Neural cell (in vitro differentiated cells): ENCODE measurements at regions not wholly inside any gene's neighbourhood (a gene's known extent, or its start where the extent isn't known, plus 50 kb on each side); places are given as distances from the start of the nearest gene placed in this dataset.

Source experiments
- H2AFZ ChIP-seq: fragments of 200-600, 300-800 bp; sonication (generic), shearing (Covaris generic); 2 replicates; pipeline ENCODE4 v1.6.0; 2014; ENCODE audit warnings: low read depth, mild to moderate bottlenecking, antibody characterized with exemption, low read length, moderate library complexity
- H3F3A ChIP-seq: fragments of 200-600 bp; shearing (Covaris generic); 2 replicates; pipeline ENCODE4 v1.6.1; 2016; ENCODE audit warnings: mild to moderate bottlenecking, moderate library complexity, mixed read lengths, antibody characterized with exemption, low read length; ENCODE audit not compliant: insufficient read depth, poor library complexity, severe bottlenecking
- H3K27ac ChIP-seq: fragments of 200-600, 300-800 bp; sonication (generic), shearing (Covaris generic); 2 replicates; pipeline ENCODE4 v1.5.1; 2014; ENCODE audit warnings: mild to moderate bottlenecking, low read length, moderate library complexity
- H3K27me3 ChIP-seq: fragments of 300-800, 200-600 bp; sonication (generic), shearing (Covaris generic); 2 replicates; pipeline ENCODE4 v1.6.0; 2014; ENCODE audit warnings: mild to moderate bottlenecking, low read depth, low read length, moderate library complexity; ENCODE audit not compliant: insufficient read depth
- H3K36me3 ChIP-seq: fragments of 300-800, 200-600 bp; sonication (generic), shearing (Covaris generic); 2 replicates; pipeline ENCODE4 v1.5.1; 2014; ENCODE audit warnings: mild to moderate bottlenecking, antibody characterized with exemption, low read length, moderate library complexity; ENCODE audit not compliant: insufficient read depth
- H3K4me2 ChIP-seq: fragments of 300-800, 200-600 bp; sonication (generic), shearing (Covaris generic); 2 replicates; pipeline ENCODE4 v1.6.0; 2014; ENCODE audit warnings: mild to moderate bottlenecking, low read length
- H3K4me3 ChIP-seq: fragments of 300-800, 200-600 bp; sonication (generic), shearing (Covaris generic); 2 replicates; pipeline ENCODE4 v1.5.1; 2014; ENCODE audit warnings: mild to moderate bottlenecking, low read length, moderate library complexity
- H3K79me2 ChIP-seq: fragments of 200-600 bp; shearing (Covaris generic); replicated peaks from 2 replicates; pipeline ENCODE4 v1.6.0; 2014; ENCODE audit warnings: mild to moderate bottlenecking, low read length, moderate library complexity; ENCODE audit not compliant: insufficient read depth
- H3K9ac ChIP-seq: fragments of 300-800, 200-600 bp; sonication (generic), shearing (Covaris generic); 2 replicates; pipeline ENCODE4 v1.6.1; 2016; ENCODE audit warnings: mild to moderate bottlenecking, low read length, mixed read lengths
- H3K9me2 ChIP-seq: fragments of 200-600 bp; shearing (Covaris generic); 2 replicates; pipeline ENCODE4 v1.6.1; 2016; ENCODE audit warnings: mild to moderate bottlenecking, low read length, mixed read lengths; ENCODE audit not compliant: insufficient read depth
- H3K9me3 ChIP-seq: fragments of 200-600, 300-800 bp; sonication (generic), shearing (Covaris generic); 2 replicates; pipeline ENCODE4 v1.6.1; 2016; ENCODE audit warnings: mild to moderate bottlenecking, mixed run types, low read length, moderate library complexity, mixed read lengths
- H4K20me1 ChIP-seq: fragments of 200-600 bp; shearing (Covaris generic); 2 replicates; pipeline ENCODE4 v1.6.1; 2016; ENCODE audit warnings: mild to moderate bottlenecking, mixed run types; ENCODE audit not compliant: insufficient read depth
- EP300 ChIP-seq: fragments of 450-650 bp; conservative IDR thresholded peaks from 2 replicates; pipeline ENCODE4 v1.6.1; 2014; ENCODE audit warnings: antibody characterized with exemption, mild to moderate bottlenecking, moderate library complexity; ENCODE audit not compliant: poor library complexity, severe bottlenecking
- EZH2 ChIP-seq: fragments of 200-600, 300-800 bp; shearing (Covaris generic), sonication (generic); IDR thresholded peaks from 2 replicates; pipeline ENCODE4 v1.6.1; 2014; ENCODE audit warnings: antibody characterized with exemption, low read length, borderline replicate concordance, mild to moderate bottlenecking; ENCODE audit not compliant: insufficient read depth, poor library complexity, severe bottlenecking
- MXI1 ChIP-seq: fragments of 450-650 bp; conservative IDR thresholded peaks from 2 replicates; pipeline ENCODE4 v1.6.1; 2014; ENCODE audit warnings: antibody characterized with exemption, mild to moderate bottlenecking; ENCODE audit not compliant: poor library complexity, severe bottlenecking
- POLR2AphosphoS5 ChIP-seq: IDR thresholded peaks from 2 replicates; pipeline ENCODE4 v1.6.1; 2012
- RAD21 ChIP-seq: fragments of 450-650 bp; conservative IDR thresholded peaks from 2 replicates; pipeline ENCODE4 v1.6.1; 2014; ENCODE audit warnings: antibody characterized with exemption, mild to moderate bottlenecking, moderate library complexity
- SMC3 ChIP-seq: fragments of 450-650 bp; conservative IDR thresholded peaks from 2 replicates; pipeline ENCODE4 v1.6.1; 2014; ENCODE audit warnings: antibody characterized with exemption, mild to moderate bottlenecking, moderate library complexity; ENCODE audit not compliant: poor library complexity
- TAF1 ChIP-seq: IDR thresholded peaks from 2 replicates; pipeline ENCODE4 v1.6.1; 2012; ENCODE audit warnings: low read depth
- TF ChIP-seq, protein P1 (sequence below): IDR thresholded peaks from 2 replicates; pipeline ENCODE4 v1.6.1; 2012; ENCODE audit warnings: borderline replicate concordance
- TF ChIP-seq, protein P2 (sequence below): fragments of 450-650 bp; IDR thresholded peaks from 2 replicates; pipeline ENCODE4 v1.5.1; 2014; ENCODE audit warnings: antibody characterized with exemption, mild to moderate bottlenecking, moderate library complexity; ENCODE audit not compliant: poor library complexity, severe bottlenecking

DNA sequence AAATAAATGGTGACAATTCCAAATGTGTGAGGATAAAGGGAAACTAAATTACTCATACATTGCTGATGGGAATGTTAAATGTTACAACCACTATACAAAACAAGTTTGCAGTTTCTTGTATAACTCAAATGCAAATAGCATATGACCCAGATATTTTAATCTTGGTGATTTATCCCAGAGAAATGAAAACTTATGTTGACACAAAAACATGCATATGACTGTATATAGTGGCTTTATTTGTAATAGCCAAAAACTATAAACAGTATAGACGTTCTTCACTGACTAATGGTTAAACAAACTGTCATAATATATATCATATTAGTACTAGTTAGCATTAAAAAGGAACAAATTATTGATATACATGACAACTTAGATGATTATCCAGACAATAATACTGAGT is 619.2 kb downstream of the PDHA2 start:
- Histone ChIP-seq H4K20me1 (no peaks in the 10 kb centered on the region), H3K79me2 (no peaks in the 10 kb centered on the region), H3K4me3 (no peak overlapping the region), H3K27me3 (no peaks in the 10 kb centered on the region), H3K27ac (no peak overlapping the region), H3K36me3 (no peaks in the 10 kb centered on the region), H3K9me2 (no peaks in the 10 kb centered on the region), H3K4me2 (no peak overlapping the region), H3F3A (no peaks in the 10 kb centered on the region), H2AFZ (no peak overlapping the region), H3K9ac (no peak overlapping the region), H3K9me3 (no peaks in the 10 kb centered on the region)
- TF ChIP-seq RAD21 (no peak), EZH2 (no peak), MXI1 (no peak), POLR2AphosphoS5 (no peak)
- TF ChIP-seq, protein P1, sequence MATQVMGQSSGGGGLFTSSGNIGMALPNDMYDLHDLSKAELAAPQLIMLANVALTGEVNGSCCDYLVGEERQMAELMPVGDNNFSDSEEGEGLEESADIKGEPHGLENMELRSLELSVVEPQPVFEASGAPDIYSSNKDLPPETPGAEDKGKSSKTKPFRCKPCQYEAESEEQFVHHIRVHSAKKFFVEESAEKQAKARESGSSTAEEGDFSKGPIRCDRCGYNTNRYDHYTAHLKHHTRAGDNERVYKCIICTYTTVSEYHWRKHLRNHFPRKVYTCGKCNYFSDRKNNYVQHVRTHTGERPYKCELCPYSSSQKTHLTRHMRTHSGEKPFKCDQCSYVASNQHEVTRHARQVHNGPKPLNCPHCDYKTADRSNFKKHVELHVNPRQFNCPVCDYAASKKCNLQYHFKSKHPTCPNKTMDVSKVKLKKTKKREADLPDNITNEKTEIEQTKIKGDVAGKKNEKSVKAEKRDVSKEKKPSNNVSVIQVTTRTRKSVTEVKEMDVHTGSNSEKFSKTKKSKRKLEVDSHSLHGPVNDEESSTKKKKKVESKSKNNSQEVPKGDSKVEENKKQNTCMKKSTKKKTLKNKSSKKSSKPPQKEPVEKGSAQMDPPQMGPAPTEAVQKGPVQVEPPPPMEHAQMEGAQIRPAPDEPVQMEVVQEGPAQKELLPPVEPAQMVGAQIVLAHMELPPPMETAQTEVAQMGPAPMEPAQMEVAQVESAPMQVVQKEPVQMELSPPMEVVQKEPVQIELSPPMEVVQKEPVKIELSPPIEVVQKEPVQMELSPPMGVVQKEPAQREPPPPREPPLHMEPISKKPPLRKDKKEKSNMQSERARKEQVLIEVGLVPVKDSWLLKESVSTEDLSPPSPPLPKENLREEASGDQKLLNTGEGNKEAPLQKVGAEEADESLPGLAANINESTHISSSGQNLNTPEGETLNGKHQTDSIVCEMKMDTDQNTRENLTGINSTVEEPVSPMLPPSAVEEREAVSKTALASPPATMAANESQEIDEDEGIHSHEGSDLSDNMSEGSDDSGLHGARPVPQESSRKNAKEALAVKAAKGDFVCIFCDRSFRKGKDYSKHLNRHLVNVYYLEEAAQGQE = no peak

DNA sequence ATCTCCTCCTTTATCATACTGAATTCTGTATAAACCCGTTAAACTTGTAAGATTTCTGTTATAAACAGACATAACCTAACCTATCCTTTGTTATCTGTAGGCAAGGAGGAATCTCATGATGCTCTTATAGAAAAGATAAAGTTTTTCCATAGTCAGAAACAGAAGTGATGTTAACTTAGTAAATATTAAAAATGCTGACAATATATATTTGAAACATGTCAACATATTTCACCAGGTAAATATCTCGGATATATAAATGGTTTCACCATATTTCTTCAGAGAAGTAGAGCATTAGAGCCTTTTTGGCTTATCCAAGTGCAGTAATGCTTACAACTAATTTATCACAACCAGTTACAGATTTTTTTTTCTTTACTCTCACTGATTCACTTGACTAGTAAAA is 625.9 kb downstream of the PDHA2 start:
- H3K36me3 ChIP-seq = no peaks in the 10 kb centered on the region
- no peak overlapping the region for H3K4me2 ChIP-seq
- H3K9me2 ChIP-seq = no peaks in the 10 kb centered on the region
- no peaks in the 10 kb centered on the region for H3K27me3 ChIP-seq
- TF ChIP-seq SMC3 (no peak), EZH2 (no peak), MXI1 (no peak), RAD21 (no peak), EP300 (no peak), TAF1 (no peak), POLR2AphosphoS5 (no peak)
- TF ChIP-seq, protein P2, sequence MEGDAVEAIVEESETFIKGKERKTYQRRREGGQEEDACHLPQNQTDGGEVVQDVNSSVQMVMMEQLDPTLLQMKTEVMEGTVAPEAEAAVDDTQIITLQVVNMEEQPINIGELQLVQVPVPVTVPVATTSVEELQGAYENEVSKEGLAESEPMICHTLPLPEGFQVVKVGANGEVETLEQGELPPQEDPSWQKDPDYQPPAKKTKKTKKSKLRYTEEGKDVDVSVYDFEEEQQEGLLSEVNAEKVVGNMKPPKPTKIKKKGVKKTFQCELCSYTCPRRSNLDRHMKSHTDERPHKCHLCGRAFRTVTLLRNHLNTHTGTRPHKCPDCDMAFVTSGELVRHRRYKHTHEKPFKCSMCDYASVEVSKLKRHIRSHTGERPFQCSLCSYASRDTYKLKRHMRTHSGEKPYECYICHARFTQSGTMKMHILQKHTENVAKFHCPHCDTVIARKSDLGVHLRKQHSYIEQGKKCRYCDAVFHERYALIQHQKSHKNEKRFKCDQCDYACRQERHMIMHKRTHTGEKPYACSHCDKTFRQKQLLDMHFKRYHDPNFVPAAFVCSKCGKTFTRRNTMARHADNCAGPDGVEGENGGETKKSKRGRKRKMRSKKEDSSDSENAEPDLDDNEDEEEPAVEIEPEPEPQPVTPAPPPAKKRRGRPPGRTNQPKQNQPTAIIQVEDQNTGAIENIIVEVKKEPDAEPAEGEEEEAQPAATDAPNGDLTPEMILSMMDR = no peak
- TF ChIP-seq, protein P1 = no peak
- H2AFZ ChIP-seq = no peak overlapping the region
- H3K27ac ChIP-seq = no peak overlapping the region
- no peaks in the 10 kb centered on the region for H3K9me3 ChIP-seq
- H3F3A ChIP-seq = no peaks in the 10 kb centered on the region
- H3K4me3 ChIP-seq = no peak overlapping the region
- no peak overlapping the region for H3K9ac ChIP-seq
- H4K20me1 ChIP-seq = no peaks in the 10 kb centered on the region
- H3K79me2 ChIP-seq = no peaks in the 10 kb centered on the region
